Stimulated activated memory B cell treated with anti-CD40 and anti-IgM and Interleukin-4, amounts not matched to agents 10 μg/mL and 1 μg/mL and 100 μg/mL, for 72 hours (primary cell): ENCODE measurements at regions not wholly inside any gene's neighbourhood (a gene's known extent, or its start where the extent isn't known, plus 50 kb on each side); places are given as distances from the start of the nearest gene placed in this dataset.
"Not testable (repeated sequence)": the region's sequence is repeated elsewhere in the genome, so short reads cannot be mapped to it uniquely, and the experiment has no call there.

Experiments used
- ATAC-seq: fragments of 150-1000 bp; cut with Tn5 transposase; 2 replicates; pipeline ENCODE4 v1.10.0; 2021
- H3K27ac Mint-ChIP-seq: one replicate; pipeline ENCODE4 v1.8.0; 2022; ENCODE audit warnings: mild to moderate bottlenecking, mixed read lengths
- H3K27me3 Mint-ChIP-seq: one replicate; pipeline ENCODE4 v1.8.0; 2022; ENCODE audit warnings: mixed read lengths
- H3K36me3 Mint-ChIP-seq: one replicate; pipeline ENCODE4 v1.8.0; 2022; ENCODE audit warnings: mixed read lengths
- H3K4me1 Mint-ChIP-seq: one replicate; pipeline ENCODE4 v1.8.0; 2022; ENCODE audit warnings: mixed read lengths
- H3K4me3 Mint-ChIP-seq: one replicate; pipeline ENCODE4 v1.8.0; 2022; ENCODE audit warnings: mild to moderate bottlenecking, moderate library complexity, mixed read lengths
- H3K9me3 Mint-ChIP-seq: one replicate; pipeline ENCODE4 v1.8.0; 2022; ENCODE audit warnings: mixed read lengths

DNA sequence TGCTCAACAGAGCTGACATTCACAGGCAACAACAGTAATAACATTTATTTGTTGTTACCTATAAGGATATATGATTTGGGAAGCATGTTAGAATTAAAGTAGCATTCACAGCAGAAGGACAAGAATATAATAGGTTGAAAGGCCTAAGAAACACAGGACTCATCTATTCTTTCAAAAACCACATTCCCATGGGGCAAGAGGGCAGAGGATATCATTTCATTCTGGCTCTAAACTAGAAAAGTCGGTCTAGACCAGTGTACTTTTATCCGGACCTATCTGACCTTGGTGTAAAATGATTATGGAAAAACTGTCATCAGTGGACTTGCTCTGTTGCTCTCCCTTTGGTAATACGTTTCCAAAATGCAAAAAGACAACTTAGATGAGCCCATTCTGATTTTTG is 914.7 kb upstream of the CITED2 start:
- Mint-ChIP-seq H3K27ac (no peak overlapping the region), H3K27me3 (peaks cover 26% of the 10 kb centered on the region), H3K4me3 (no peak overlapping the region), H3K36me3 (no peaks in the 10 kb centered on the region), H3K9me3 (peaks cover 6% of the 10 kb centered on the region), H3K4me1 (no peaks in the 10 kb centered on the region)
- no peak for ATAC-seq

DNA sequence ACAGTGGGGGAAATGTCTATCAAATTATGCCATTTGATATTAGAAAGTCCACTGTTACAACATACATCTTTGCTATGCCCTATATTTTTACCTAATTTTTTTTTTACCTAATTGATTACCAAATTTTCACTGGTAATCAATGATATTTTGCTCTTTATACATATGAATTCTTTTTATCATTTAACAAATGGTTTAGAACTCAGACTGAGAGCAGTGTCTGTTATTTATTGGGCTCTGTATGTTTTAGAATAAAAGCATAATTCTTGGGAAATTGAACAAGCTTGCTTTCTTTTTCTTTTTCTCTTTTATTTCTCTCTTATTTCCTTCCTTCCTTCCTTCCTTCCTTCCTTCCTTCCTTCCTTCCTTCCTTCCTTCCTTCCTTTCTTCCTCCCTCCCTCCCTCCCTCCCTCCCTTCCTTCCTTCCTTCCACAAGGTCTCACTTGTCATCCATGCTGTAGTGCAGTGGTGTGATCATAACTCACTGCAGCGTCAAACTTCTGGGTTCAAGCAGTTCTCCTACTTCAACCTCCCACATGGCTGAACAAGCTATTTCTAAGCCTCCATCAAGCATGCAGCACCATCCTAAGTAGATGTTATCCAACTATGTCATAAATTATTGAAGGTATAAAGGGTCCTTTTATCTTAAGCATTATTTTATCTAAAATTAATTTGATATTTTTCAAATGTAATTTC is 911.7 kb upstream of the CITED2 start:
- Mint-ChIP-seq H3K4me3 (no peak overlapping the region), H3K9me3 (peaks cover 4% of the 10 kb centered on the region), H3K36me3 (no peaks in the 10 kb centered on the region), H3K27me3 (peaks cover 20% of the 10 kb centered on the region), H3K27ac (no peak overlapping the region), H3K4me1 (no peaks in the 10 kb centered on the region)
- no peak for ATAC-seq

DNA sequence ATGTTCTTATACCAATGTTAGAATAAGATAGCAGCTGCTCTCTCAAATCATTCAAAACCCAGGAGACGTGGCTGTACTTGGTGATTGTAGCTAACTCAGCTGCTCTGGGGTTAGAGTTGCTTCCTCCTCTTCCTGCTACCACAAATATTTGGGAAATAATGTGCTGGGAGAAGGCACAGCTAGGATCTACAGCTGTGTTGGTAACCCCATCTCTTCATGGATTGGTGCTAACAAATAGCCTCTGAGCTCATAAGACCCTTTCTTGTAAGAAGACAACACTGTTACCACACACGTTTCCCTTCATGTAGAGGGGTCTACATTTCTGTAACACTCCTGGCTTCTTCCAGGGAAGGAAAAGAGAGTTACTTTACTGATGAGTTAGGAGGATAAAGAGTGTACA is 911.0 kb upstream of the CITED2 start:
- Mint-ChIP-seq H3K4me3 (no peak overlapping the region), H3K9me3 (no peaks in the 10 kb centered on the region), H3K36me3 (no peaks in the 10 kb centered on the region), H3K27me3 (peaks cover 14% of the 10 kb centered on the region), H3K4me1 (no peaks in the 10 kb centered on the region), H3K27ac (no peak overlapping the region)
- no peak for ATAC-seq

- Mint-ChIP-seq H3K9me3 (no peaks in the 10 kb centered on the region), H3K27ac (no peak overlapping the region), H3K4me3 (no peak overlapping the region), H3K27me3 (peaks cover 11% of the 10 kb centered on the region), H3K4me1 (no peaks in the 10 kb centered on the region), H3K36me3 (no peaks in the 10 kb centered on the region)
- ATAC-seq, result no peak
These were observed 910.4 kb upstream of the CITED2 start for GRCh38 chr6:140284871-140285270.

DNA sequence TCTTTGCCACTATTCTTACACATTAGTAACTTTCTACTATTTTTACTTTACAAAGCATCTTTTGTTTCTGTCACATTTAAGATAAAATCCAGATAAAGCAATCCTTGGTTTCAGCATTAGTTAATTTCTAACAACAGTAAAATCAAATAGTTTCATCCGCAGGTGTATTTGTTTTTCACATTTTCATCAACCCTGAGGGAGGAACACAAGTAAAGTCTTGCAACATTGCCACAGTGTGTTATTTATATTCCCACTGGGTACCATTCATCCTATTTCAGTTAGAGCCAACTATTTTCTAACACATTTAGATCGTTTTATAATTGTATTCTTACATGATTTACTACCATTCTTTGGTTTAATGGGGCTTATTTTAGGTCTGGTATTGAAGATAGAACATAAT is 908.7 kb upstream of the CITED2 start:
- H3K27me3 Mint-ChIP-seq, result no peaks in the 10 kb centered on the region
- H3K4me1 Mint-ChIP-seq, result no peaks in the 10 kb centered on the region
- ATAC-seq, result no peak
- no peaks in the 10 kb centered on the region for H3K36me3 Mint-ChIP-seq
- H3K4me3 Mint-ChIP-seq, result no peak overlapping the region
- no peak overlapping the region for H3K27ac Mint-ChIP-seq
- H3K9me3 Mint-ChIP-seq, result no peaks in the 10 kb centered on the region

DNA sequence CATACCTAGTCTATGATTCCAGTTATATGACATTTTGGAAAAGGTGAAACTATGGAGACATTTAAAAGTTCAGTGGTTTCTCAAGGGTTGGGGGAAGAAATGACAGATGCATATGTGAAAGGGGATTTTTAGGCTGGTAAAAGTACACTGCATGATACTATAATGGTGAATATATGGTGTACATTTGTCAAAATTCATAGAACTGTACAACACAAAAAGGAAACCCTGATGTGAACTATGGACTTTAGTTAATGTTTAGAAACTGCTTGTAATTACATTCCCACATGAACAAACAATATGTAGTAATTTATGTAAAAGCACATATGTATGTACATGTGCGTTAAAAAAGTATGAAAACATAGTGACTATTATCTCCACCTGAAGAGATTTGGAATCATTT is 907.3 kb upstream of the CITED2 start:
- no peaks in the 10 kb centered on the region for H3K4me1 Mint-ChIP-seq
- no peak overlapping the region for H3K27ac Mint-ChIP-seq
- no peaks in the 10 kb centered on the region for H3K9me3 Mint-ChIP-seq
- no peak overlapping the region for H3K4me3 Mint-ChIP-seq
- no peak for ATAC-seq
- H3K36me3 Mint-ChIP-seq, result no peaks in the 10 kb centered on the region
- H3K27me3 Mint-ChIP-seq, result no peaks in the 10 kb centered on the region

GRCh38 chr6:140281236-140281635 is 906.8 kb upstream of the CITED2 start:
- no peak for ATAC-seq
- Mint-ChIP-seq H3K27me3 (no peaks in the 10 kb centered on the region), H3K4me1 (no peaks in the 10 kb centered on the region), H3K36me3 (no peaks in the 10 kb centered on the region), H3K4me3 (no peak overlapping the region), H3K27ac (no peak overlapping the region), H3K9me3 (no peaks in the 10 kb centered on the region)

DNA sequence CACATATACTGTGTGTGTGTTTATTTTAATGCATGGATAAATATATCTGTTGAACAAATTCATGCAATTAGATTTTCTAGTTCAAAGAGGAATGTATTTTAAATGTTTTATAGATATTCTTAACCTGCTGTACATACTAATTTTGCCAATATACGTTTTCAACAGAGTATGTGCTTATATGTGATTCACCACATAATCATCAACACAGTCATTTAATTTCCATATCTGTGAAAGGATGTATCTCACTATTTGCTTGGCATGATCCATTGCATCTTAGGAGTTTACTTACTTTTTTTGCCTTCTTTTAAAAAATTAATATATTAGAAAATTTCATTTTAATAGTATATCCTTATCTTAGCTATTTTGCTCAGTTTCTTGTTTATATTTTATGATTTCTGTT is 902.3 kb upstream of the CITED2 start:
- H3K4me1 Mint-ChIP-seq, result peaks cover 6% of the 10 kb centered on the region
- no peaks in the 10 kb centered on the region for H3K9me3 Mint-ChIP-seq
- no peak overlapping the region for H3K4me3 Mint-ChIP-seq
- H3K27me3 Mint-ChIP-seq, result no peaks in the 10 kb centered on the region
- no peak overlapping the region for H3K27ac Mint-ChIP-seq
- no peaks in the 10 kb centered on the region for H3K36me3 Mint-ChIP-seq
- ATAC-seq, result no peak

DNA sequence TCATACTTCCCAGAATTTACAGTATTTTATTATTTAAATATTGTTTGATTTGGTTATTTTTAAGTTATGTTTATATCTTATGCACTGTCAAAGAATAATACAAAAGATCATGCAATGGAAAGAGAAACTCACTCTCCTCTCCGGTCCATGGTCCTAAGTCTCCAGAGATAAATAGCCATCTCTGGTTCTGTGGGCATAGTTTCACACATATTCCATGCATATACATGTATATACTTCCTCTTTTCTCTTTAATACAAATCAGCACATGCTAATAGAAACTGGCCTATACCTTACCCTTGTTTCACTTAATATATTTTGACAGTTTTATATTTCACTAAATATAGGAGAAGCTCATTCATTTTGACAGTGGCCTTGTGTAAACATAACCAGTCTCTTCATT is 901.7 kb upstream of the CITED2 start:
- Mint-ChIP-seq H3K4me3 (no peak overlapping the region), H3K4me1 (peaks cover 8% of the 10 kb centered on the region), H3K9me3 (no peaks in the 10 kb centered on the region), H3K36me3 (no peaks in the 10 kb centered on the region), H3K27me3 (no peaks in the 10 kb centered on the region), H3K27ac (no peak overlapping the region)
- no peak for ATAC-seq

- H3K4me3 Mint-ChIP-seq, result no peak overlapping the region
- H3K27me3 Mint-ChIP-seq, result no peaks in the 10 kb centered on the region
- H3K27ac Mint-ChIP-seq, result no peak overlapping the region
- no peaks in the 10 kb centered on the region for H3K36me3 Mint-ChIP-seq
- no peaks in the 10 kb centered on the region for H3K9me3 Mint-ChIP-seq
- ATAC-seq, result no peak
- H3K4me1 Mint-ChIP-seq, result peaks cover 8% of the 10 kb centered on the region
These were observed 901.3 kb upstream of the CITED2 start for GRCh38 chr6:140275725-140276124.

- Mint-ChIP-seq H3K36me3 (no peaks in the 10 kb centered on the region), H3K27ac (no peak overlapping the region), H3K27me3 (no peaks in the 10 kb centered on the region), H3K4me3 (no peak overlapping the region), H3K4me1 (peaks cover 15% of the 10 kb centered on the region), H3K9me3 (no peaks in the 10 kb centered on the region)
- ATAC-seq, result no peak
These were observed 900.1 kb upstream of the CITED2 start for GRCh38 chr6:140274548-140274947.

- no peaks in the 10 kb centered on the region for H3K36me3 Mint-ChIP-seq
- no peaks in the 10 kb centered on the region for H3K9me3 Mint-ChIP-seq
- H3K4me3 Mint-ChIP-seq, result no peak overlapping the region
- peak; percentile 96 for ATAC-seq
- H3K27ac Mint-ChIP-seq, result no peak overlapping the region
- peaks cover 15% of the 10 kb centered on the region for H3K4me1 Mint-ChIP-seq
- H3K27me3 Mint-ChIP-seq, result no peaks in the 10 kb centered on the region
These were observed 897.4 kb upstream of the CITED2 start for GRCh38 chr6:140271759-140272377.

- no peak for ATAC-seq
- H3K9me3 Mint-ChIP-seq, result no peaks in the 10 kb centered on the region
- no peak overlapping the region for H3K27ac Mint-ChIP-seq
- H3K27me3 Mint-ChIP-seq, result no peaks in the 10 kb centered on the region
- no peak overlapping the region for H3K4me3 Mint-ChIP-seq
- H3K36me3 Mint-ChIP-seq, result no peaks in the 10 kb centered on the region
- peaks cover 15% of the 10 kb centered on the region for H3K4me1 Mint-ChIP-seq
These were observed 895.2 kb upstream of the CITED2 start for GRCh38 chr6:140269591-140270165.

GRCh38 chr6:140264431-140264830 is 890.0 kb upstream of the CITED2 start:
- Mint-ChIP-seq H3K9me3 (no peaks in the 10 kb centered on the region), H3K27me3 (peaks cover 26% of the 10 kb centered on the region), H3K4me3 (no peak overlapping the region), H3K4me1 (no peaks in the 10 kb centered on the region), H3K36me3 (no peaks in the 10 kb centered on the region), H3K27ac (no peak overlapping the region)
- no peak for ATAC-seq

DNA sequence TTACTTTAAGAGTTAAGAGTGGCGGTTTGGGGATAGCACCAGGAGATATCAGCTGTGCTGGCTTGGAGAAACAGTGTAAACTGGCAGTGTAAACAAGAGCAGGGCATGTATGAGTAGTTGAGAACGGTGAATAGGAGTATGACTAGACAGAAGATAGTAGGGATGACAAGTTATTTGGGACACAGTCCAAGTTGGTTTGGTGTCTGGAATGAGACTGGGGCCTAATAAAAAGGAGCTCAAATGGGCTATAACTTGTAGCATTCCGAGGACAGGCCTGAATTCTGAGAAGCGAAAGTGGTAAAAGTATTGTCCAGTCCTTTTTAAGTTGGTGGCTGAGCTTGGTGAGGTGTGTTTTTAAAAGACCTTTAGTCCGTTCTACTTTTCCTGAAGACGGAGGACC is 883.9 kb upstream of the CITED2 start:
- ATAC-seq, H3K4me1 Mint-ChIP-seq, H3K36me3 Mint-ChIP-seq, H3K9me3 Mint-ChIP-seq, H3K27ac Mint-ChIP-seq, H3K4me3 Mint-ChIP-seq: not testable (repeated sequence)
- peaks cover 26% of the 10 kb centered on the region for H3K27me3 Mint-ChIP-seq

DNA sequence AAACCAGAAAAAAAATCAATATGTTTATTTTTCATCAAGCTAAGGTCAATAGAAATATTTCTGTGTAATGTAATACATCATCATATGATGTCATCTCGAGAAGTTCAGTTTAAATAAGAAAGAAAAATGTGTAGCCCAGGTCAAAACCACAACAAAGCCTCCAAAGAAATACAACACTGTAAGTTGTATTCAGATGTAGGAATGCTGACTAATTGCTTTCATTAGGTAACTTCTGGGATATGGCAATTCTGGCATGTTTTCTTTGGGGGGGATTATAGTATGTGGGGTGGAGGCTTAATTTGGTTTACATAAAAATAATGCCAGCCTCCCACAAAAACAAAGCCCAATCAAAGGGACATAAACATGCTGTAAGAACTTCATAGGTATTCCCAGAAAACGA is 881.8 kb upstream of the CITED2 start:
- no peak overlapping the region for H3K27ac Mint-ChIP-seq
- no peak overlapping the region for H3K4me3 Mint-ChIP-seq
- no peaks in the 10 kb centered on the region for H3K36me3 Mint-ChIP-seq
- no peak for ATAC-seq
- no peaks in the 10 kb centered on the region for H3K4me1 Mint-ChIP-seq
- peaks cover 13% of the 10 kb centered on the region for H3K27me3 Mint-ChIP-seq
- no peaks in the 10 kb centered on the region for H3K9me3 Mint-ChIP-seq
